DND-41 (cell line): ENCODE measurements at regions not wholly inside any gene's neighbourhood (a gene's known extent, or its start where the extent isn't known, plus 50 kb on each side); places are given as distances from the start of the nearest gene placed in this dataset.
"Not testable (repeated sequence)": the region's sequence is repeated elsewhere in the genome, so short reads cannot be mapped to it uniquely, and the experiment has no call there.

Source experiments
- ATAC-seq: fragments of 200-7000 bp; cut with Tn5 transposase; 3 replicates; pipeline ENCODE4 v1.9.1; 2021; ENCODE audit warnings: low read depth; ENCODE audit not compliant: insufficient read depth
- DNase-seq: peaks from one replicate; pipeline ENCODE4 v3.0.0-alpha.2; 2020
- H2AFZ ChIP-seq: 2 replicates; pipeline ENCODE4 v1.6.0; 2012; ENCODE audit warnings: low read depth, low read length
- H3K27ac ChIP-seq: 2 replicates; pipeline ENCODE4 v1.5.1; 2012; ENCODE audit warnings: low read length, inconsistent platforms
- H3K27me3 ChIP-seq: fragments of 200-600 bp; sonication (generic); 2 replicates; pipeline ENCODE4 v1.6.0; 2012; ENCODE audit warnings: low read length, mild to moderate bottlenecking, inconsistent platforms; ENCODE audit not compliant: insufficient read depth, poor library complexity
- H3K36me3 ChIP-seq: 2 replicates; pipeline ENCODE4 v1.5.1; 2012; ENCODE audit warnings: low read length, inconsistent platforms; ENCODE audit not compliant: insufficient read depth
- H3K4me1 ChIP-seq: 2 replicates; pipeline ENCODE4 v1.5.1; 2012; ENCODE audit warnings: mild to moderate bottlenecking, low read length; ENCODE audit not compliant: insufficient read depth
- H3K4me2 ChIP-seq: 2 replicates; pipeline ENCODE4 v1.6.0; 2012; ENCODE audit warnings: mild to moderate bottlenecking, moderate library complexity, low read length, inconsistent platforms; ENCODE audit not compliant: insufficient read depth
- H3K4me3 ChIP-seq, 2 experiments: fragments of 200-600 bp in 1 of 2; shearing (Covaris generic) in 1 of 2; 2 replicates each; pipeline ENCODE4 v1.5.1; 2012 to 2016; ENCODE audit warnings: inconsistent platforms in 2 of 2, low read length in 2 of 2, mild to moderate bottlenecking in 2 of 2, low read depth in 1 of 2, moderate library complexity in 1 of 2
- H3K79me2 ChIP-seq: 2 replicates; pipeline ENCODE4 v1.6.0; 2012; ENCODE audit warnings: low read length, inconsistent platforms; ENCODE audit not compliant: insufficient read depth
- H3K9ac ChIP-seq: 2 replicates; pipeline ENCODE4 v1.6.0; 2012; ENCODE audit warnings: low read depth, mild to moderate bottlenecking, inconsistent platforms, low read length, moderate library complexity
- H3K9me3 ChIP-seq: 2 replicates; pipeline ENCODE4 v1.5.1; 2012; ENCODE audit warnings: low read length, moderate library complexity, mild to moderate bottlenecking, inconsistent platforms; ENCODE audit not compliant: insufficient read depth, severe bottlenecking
- H4K20me1 ChIP-seq: 2 replicates; pipeline ENCODE4 v1.6.0; 2012; ENCODE audit warnings: low read length; ENCODE audit not compliant: insufficient read depth
- CTCF ChIP-seq: IDR thresholded peaks from 2 replicates; pipeline ENCODE4 v1.5.1; 2012; ENCODE audit warnings: borderline replicate concordance, low read length, moderate library complexity, mild to moderate bottlenecking; ENCODE audit not compliant: poor library complexity, severe bottlenecking; ENCODE audit errors: extremely low read depth
- EZH2 ChIP-seq: IDR thresholded peaks from 3 replicates; pipeline ENCODE4 v1.6.1; 2012; ENCODE audit warnings: borderline replicate concordance, low read depth, mild to moderate bottlenecking, moderate library complexity, low read length, inconsistent platforms; ENCODE audit not compliant: severe bottlenecking

GRCh38 chr11:54979375-54979774 is 272.7 kb downstream of the OR4A5 start:
- peaks cover 34% of the 10 kb centered on the region for H3K9me3 ChIP-seq
- no peaks in the 10 kb centered on the region for H3K4me1 ChIP-seq
- no peak for TF ChIP-seq EZH2
- TF ChIP-seq CTCF = no peak
- no peak for ATAC-seq
- no peaks in the 10 kb centered on the region for H4K20me1 ChIP-seq
- no peak overlapping the region for H2AFZ ChIP-seq
- no peaks in the 10 kb centered on the region for H3K79me2 ChIP-seq
- H3K9ac ChIP-seq = no peak overlapping the region
- H3K4me2 ChIP-seq = no peak overlapping the region
- no peak for DNase-seq
- no peak overlapping the region for H3K27ac ChIP-seq
- H3K27me3 ChIP-seq = no peaks in the 10 kb centered on the region
- H3K4me3 ChIP-seq = no peak overlapping the region
- H3K36me3 ChIP-seq = no peaks in the 10 kb centered on the region

DNA sequence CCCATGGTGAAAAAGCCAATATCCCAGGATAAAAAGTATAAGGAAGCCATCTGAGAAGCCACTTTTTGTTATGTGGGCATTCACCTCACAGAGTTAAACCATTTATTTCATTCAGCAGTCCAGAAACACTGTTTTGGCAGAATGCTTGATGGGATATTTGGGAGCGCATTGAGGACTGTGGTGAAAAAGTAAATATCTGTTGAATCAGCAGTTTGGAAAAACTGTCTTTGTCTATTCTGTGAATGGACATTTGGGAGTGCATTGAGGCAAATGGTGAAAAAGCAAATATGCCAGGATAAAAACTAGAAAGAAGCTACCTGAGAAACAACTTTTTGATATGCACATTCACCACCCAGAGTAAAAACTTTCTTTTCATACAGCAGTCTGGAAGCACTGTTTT is 276.2 kb upstream of the TRIM48 start:
- no peak for TF ChIP-seq EZH2
- TF ChIP-seq CTCF = no peak
- Histone ChIP-seq H3K9ac (no peak overlapping the region), H3K4me3 (no peak overlapping the region), H3K36me3 (no peaks in the 10 kb centered on the region), H3K9me3 (peaks cover 12% of the 10 kb centered on the region), H3K4me1 (no peaks in the 10 kb centered on the region), H3K27ac (no peak overlapping the region), H4K20me1 (no peaks in the 10 kb centered on the region), H2AFZ (no peak overlapping the region), H3K4me2 (no peak overlapping the region), H3K79me2 (no peaks in the 10 kb centered on the region), H3K27me3 (no peaks in the 10 kb centered on the region)
- DNase-seq (no peak), ATAC-seq (no peak)

DNA sequence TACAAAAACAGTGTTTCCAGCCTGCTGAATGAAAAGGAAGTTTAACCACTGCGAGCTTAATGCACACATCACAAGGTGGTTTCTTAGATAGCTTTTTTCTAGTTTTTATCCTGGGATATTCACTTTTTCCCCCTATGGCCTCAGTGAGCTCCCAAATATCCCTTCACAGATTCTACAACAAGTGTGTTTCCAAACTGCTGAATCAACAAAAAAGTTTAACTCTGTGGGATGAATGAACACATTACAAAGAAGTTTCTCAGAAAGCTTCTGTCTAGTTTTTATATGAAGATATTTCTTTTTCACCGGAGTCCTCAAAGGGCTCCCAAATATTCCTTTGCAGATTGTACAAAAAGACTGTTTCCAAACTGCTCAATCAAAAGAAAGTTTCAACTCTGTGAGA is 233.1 kb upstream of the TRIM48 start:
- H2AFZ ChIP-seq = not testable (repeated sequence)

GRCh38 chr11:55054723-55055122 is 207.2 kb upstream of the TRIM48 start:
- H3K27ac ChIP-seq = no peak overlapping the region
- no peaks in the 10 kb centered on the region for H3K27me3 ChIP-seq
- peaks cover 26% of the 10 kb centered on the region for H3K9me3 ChIP-seq
- TF ChIP-seq CTCF = no peak
- no peak for TF ChIP-seq EZH2
- H4K20me1 ChIP-seq = no peaks in the 10 kb centered on the region
- DNase-seq = no peak
- no peak overlapping the region for H3K4me2 ChIP-seq
- H3K9ac ChIP-seq = no peak overlapping the region
- no peaks in the 10 kb centered on the region for H3K4me1 ChIP-seq
- H3K79me2 ChIP-seq = no peaks in the 10 kb centered on the region
- ATAC-seq = no peak
- no peaks in the 10 kb centered on the region for H3K36me3 ChIP-seq
- no peak overlapping the region for H3K4me3 ChIP-seq
- H2AFZ ChIP-seq = no peak overlapping the region

More for the DNA sequence above, 233.1 kb upstream of the TRIM48 start:
- H3K4me2 ChIP-seq, H3K36me3 ChIP-seq, H4K20me1 ChIP-seq, H3K9ac ChIP-seq, H3K27ac ChIP-seq, H3K79me2 ChIP-seq, DNase-seq, H3K4me3 ChIP-seq, H3K4me1 ChIP-seq, H3K27me3 ChIP-seq, ATAC-seq: not testable (repeated sequence)
- peaks cover 24% of the 10 kb centered on the region for H3K9me3 ChIP-seq

- H3K9me3 ChIP-seq, H3K9ac ChIP-seq, H3K27ac ChIP-seq, H3K27me3 ChIP-seq, H3K4me3 ChIP-seq, H3K79me2 ChIP-seq, ATAC-seq, H4K20me1 ChIP-seq, DNase-seq, H2AFZ ChIP-seq, H3K36me3 ChIP-seq, H3K4me1 ChIP-seq, H3K4me2 ChIP-seq: not testable (repeated sequence)
Measured at GRCh38 chr11:55084588-55084987, 177.4 kb upstream of the TRIM48 start.
